ENCODE measurements at regions not wholly inside any gene's neighbourhood (a gene's known extent, or its start where the extent isn't known, plus 50 kb on each side); places are given as distances from the start of the nearest gene placed in this dataset.

DNA sequence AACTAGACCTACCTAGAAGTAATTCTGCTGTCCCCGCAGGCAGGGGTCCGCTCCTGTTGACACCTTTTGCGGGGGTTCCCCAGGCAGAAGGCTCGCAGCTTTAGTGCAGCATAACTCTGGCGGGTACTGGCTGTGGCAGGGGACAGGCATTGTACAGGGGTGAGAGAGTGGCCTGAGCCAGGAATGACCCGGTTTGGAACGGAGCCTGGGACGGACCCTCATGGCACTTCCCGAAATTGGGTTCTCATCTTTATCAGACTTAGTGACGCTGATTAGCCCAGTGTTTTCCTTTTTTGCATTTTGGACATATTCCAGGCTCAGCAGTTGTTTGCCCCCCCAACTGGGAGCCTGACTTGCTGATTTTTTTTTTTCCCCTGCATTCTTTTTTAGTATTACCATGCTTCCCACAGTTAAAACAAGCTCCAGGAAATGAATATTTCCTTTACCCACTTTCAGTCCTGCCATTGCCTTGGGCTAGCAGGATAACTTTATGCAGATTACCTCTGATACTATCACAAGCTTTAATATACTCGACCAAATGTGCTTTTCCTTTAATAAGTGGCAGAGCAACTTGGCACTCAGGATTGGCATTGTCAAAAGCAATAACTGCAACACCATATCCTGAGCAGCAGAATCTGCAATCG, 55.8 kb upstream of the WDR1 start:
- Histone ChIP-seq H3K4me1 (ENCODE audit: control insufficient read depth, insufficient read depth, low read length) (no peaks in the 10 kb centered on the region), H3K4me2 (ENCODE audit: control insufficient read depth, insufficient read depth) (no peak overlapping the region), H3K9me3 (replicated peaks; ENCODE audit: control insufficient read depth, insufficient read depth, low read length) (no peaks in the 10 kb centered on the region), H2AFZ (ENCODE audit: control insufficient read depth, low read depth, low read length) (no peak overlapping the region), H3K79me2 (ENCODE audit: control insufficient read depth, insufficient read depth, low read length) (no peaks in the 10 kb centered on the region), H3K36me3 (ENCODE audit: control insufficient read depth in 2 of 2, insufficient read depth in 2 of 2, low read length in 1 of 2) (no peaks in the 10 kb centered on the region), H3K4me3 (no peak overlapping the region), H4K20me1 (ENCODE audit: control insufficient read depth, insufficient read depth) (no peaks in the 10 kb centered on the region), H3K9ac (ENCODE audit: control insufficient read depth, insufficient read depth, low read length) (no peak overlapping the region), H3K27me3 (replicated peaks in 1 of 2; ENCODE audit: control insufficient read depth in 2 of 2, insufficient read depth in 2 of 2, low read length in 1 of 2) (no peaks in the 10 kb centered on the region; a peak in 1 of 4 replicates), H3K27ac (ENCODE audit: control insufficient read depth, insufficient read depth) (no peak overlapping the region)
- in situ Hi-C loops (cut with MboI), result no loop called here
- no peak for ATAC-seq
- no peak for DNase-seq (ENCODE audit: low read depth, low spot score)
- TF ChIP-seq PAX8 (IDR thresholded peaks at IDR 0.05), result no peak
- no peak for TF ChIP-seq HCFC1 (IDR thresholded peaks at IDR 0.05; ENCODE audit: low read length)
- TF ChIP-seq NR2C2 (IDR thresholded peaks at IDR 0.05; ENCODE audit: borderline replicate concordance, control insufficient read depth, insufficient read length, low read depth), result no peak
- TF ChIP-seq EED (IDR thresholded peaks at IDR 0.05; ENCODE audit: low read depth), result no peak
- no peak for TF ChIP-seq BRCA1 (IDR thresholded peaks at IDR 0.05; ENCODE audit: low read depth, low read length)
- no peak for TF ChIP-seq POLR2A (IDR thresholded peaks at IDR 0.05; ENCODE audit: low read depth, low read length)
- TF ChIP-seq, protein P1, sequence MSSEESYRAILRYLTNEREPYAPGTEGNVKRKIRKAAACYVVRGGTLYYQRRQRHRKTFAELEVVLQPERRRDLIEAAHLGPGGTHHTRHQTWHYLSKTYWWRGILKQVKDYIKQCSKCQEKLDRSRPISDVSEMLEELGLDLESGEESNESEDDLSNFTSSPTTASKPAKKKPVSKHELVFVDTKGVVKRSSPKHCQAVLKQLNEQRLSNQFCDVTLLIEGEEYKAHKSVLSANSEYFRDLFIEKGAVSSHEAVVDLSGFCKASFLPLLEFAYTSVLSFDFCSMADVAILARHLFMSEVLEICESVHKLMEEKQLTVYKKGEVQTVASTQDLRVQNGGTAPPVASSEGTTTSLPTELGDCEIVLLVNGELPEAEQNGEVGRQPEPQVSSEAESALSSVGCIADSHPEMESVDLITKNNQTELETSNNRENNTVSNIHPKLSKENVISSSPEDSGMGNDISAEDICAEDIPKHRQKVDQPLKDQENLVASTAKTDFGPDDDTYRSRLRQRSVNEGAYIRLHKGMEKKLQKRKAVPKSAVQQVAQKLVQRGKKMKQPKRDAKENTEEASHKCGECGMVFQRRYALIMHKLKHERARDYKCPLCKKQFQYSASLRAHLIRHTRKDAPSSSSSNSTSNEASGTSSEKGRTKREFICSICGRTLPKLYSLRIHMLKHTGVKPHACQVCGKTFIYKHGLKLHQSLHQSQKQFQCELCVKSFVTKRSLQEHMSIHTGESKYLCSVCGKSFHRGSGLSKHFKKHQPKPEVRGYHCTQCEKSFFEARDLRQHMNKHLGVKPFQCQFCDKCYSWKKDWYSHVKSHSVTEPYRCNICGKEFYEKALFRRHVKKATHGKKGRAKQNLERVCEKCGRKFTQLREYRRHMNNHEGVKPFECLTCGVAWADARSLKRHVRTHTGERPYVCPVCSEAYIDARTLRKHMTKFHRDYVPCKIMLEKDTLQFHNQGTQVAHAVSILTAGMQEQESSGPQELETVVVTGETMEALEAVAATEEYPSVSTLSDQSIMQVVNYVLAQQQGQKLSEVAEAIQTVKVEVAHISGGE (CRISPR knock-in tag; IDR thresholded peaks at IDR 0.05), result no peak
- TF ChIP-seq RAD51 (IDR thresholded peaks at IDR 0.05), result no peak
- TF ChIP-seq, protein P2, sequence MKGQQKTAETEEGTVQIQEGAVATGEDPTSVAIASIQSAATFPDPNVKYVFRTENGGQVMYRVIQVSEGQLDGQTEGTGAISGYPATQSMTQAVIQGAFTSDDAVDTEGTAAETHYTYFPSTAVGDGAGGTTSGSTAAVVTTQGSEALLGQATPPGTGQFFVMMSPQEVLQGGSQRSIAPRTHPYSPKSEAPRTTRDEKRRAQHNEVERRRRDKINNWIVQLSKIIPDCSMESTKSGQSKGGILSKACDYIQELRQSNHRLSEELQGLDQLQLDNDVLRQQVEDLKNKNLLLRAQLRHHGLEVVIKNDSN (IDR thresholded peaks at IDR 0.05; ENCODE audit: borderline replicate concordance, extremely low read length, insufficient read depth, low read depth, low read length), result no peak
- TF ChIP-seq RELA (IDR thresholded peaks at IDR 0.05; ENCODE audit: borderline replicate concordance, partially characterized antibody), result no peak
- TF ChIP-seq GATAD2B (conservative IDR thresholded peaks at IDR 0.05; ENCODE audit: low read depth), result no peak
- TF ChIP-seq BACH1 (IDR thresholded peaks at IDR 0.05; ENCODE audit: borderline replicate concordance), result no peak
- no peak for TF ChIP-seq RAD21 (IDR thresholded peaks at IDR 0.05; ENCODE audit: insufficient read depth, low read depth, low read length)
- TF ChIP-seq ZNF207 (IDR thresholded peaks at IDR 0.05; ENCODE audit: borderline replicate concordance), result no peak
- TF ChIP-seq RB1 (IDR thresholded peaks at IDR 0.05; ENCODE audit: borderline replicate concordance), result no peak
- no peak for TF ChIP-seq POU2F2 (IDR thresholded peaks at IDR 0.05; ENCODE audit: borderline replicate concordance, low read depth, low read length)
- TF ChIP-seq SUPT20H (IDR thresholded peaks at IDR 0.05; ENCODE audit: borderline replicate concordance, control insufficient read depth, low read depth, low read length), result no peak
- no peak for TF ChIP-seq CREM (IDR thresholded peaks at IDR 0.05; ENCODE audit: low read depth)
- no peak for TF ChIP-seq BCL11A (IDR thresholded peaks at IDR 0.05; ENCODE audit: low read depth, low read length)
- no peak for TF ChIP-seq SMAD1 (IDR thresholded peaks at IDR 0.05; ENCODE audit: low read depth, partially characterized antibody)
- intact Hi-C loops (cut with micrococcal nuclease; ENCODE audit: unreplicated experiment), result no loop called here
- CTCF ChIA-PET, result interaction anchor here (0.7 to 1.5 kb wide), 2 partner anchors 9 to 289 kb away, joined by 3 to 5 read pairs; no protein-coding TSS in a partner anchor
- SMC1A ChIA-PET (ENCODE audit: uncharacterized antibody, unreplicated experiment), result interaction anchor here (1.1 kb wide), 1 partner anchor 9 kb away, joined by 4 read pairs; no protein-coding TSS in a partner anchor
- POLR2A ChIA-PET, result no interaction called here
- RAD21 ChIA-PET (ENCODE audit: unreplicated experiment), result no interaction called here
- no peak for FAIRE-seq
- BruUV-seq (replicated peaks), result no TSS peak
- WGBS (ENCODE audit: insufficient coverage, insufficient replicate concordance, low lambda C conversion rate, missing lambda C conversion rate), result 37% methylated on average over 12 of the region's 12 CpGs
